MM.1S (cell line): ENCODE measurements at regions not wholly inside any gene's neighbourhood (a gene's known extent, or its start where the extent isn't known, plus 50 kb on each side); places are given as distances from the start of the nearest gene placed in this dataset.

Source experiments
- DNase-seq: peaks from one replicate; pipeline ENCODE4 v3.0.0-alpha.2; 2015
- H2AFZ ChIP-seq: fragments of 300-600 bp; sonication (generic); 2 replicates; pipeline ENCODE4 v1.6.0; 2016; ENCODE audit warnings: antibody characterized with exemption, low read length
- H3F3A ChIP-seq: fragments of 300-600 bp; sonication (generic); 2 replicates; pipeline ENCODE4 v1.6.1; 2016; ENCODE audit warnings: mild to moderate bottlenecking, antibody characterized with exemption, low read length, moderate library complexity, mixed read lengths; ENCODE audit not compliant: insufficient read depth
- H3K27ac ChIP-seq: fragments of 300-600 bp; sonication (generic); 2 replicates; pipeline ENCODE4 v1.5.1; 2016; ENCODE audit warnings: mild to moderate bottlenecking, low read length
- H3K27me3 ChIP-seq: fragments of 300-600 bp; sonication (generic); replicated peaks from 2 replicates; pipeline ENCODE4 v1.6.0; 2016; ENCODE audit warnings: low read length; ENCODE audit not compliant: insufficient read depth
- H3K36me3 ChIP-seq: fragments of 300-600 bp; sonication (generic); replicated peaks from 2 replicates; pipeline ENCODE4 v1.6.1; 2016; ENCODE audit warnings: mild to moderate bottlenecking, low read length, mixed read lengths; ENCODE audit not compliant: insufficient read depth
- H3K4me1 ChIP-seq: fragments of 300-600 bp; sonication (generic); 2 replicates; pipeline ENCODE4 v1.6.1; 2016; ENCODE audit warnings: low read length, mixed read lengths
- H3K4me2 ChIP-seq: fragments of 300-600 bp; sonication (generic); 2 replicates; pipeline ENCODE4 v1.6.0; 2016; ENCODE audit warnings: low read depth, low read length
- H3K4me3 ChIP-seq: fragments of 300-600 bp; sonication (generic); 2 replicates; pipeline ENCODE4 v1.5.1; 2016; ENCODE audit warnings: low read length, mixed read lengths
- H3K79me2 ChIP-seq: fragments of 300-600 bp; sonication (generic); 2 replicates; pipeline ENCODE4 v1.6.1; 2016; ENCODE audit warnings: mixed run types, low read length, mixed read lengths
- H3K9ac ChIP-seq: fragments of 300-600 bp; sonication (generic); 2 replicates; pipeline ENCODE4 v1.6.1; 2016; ENCODE audit warnings: low read length, mixed read lengths
- H3K9me2 ChIP-seq: fragments of 300-600 bp; sonication (generic); replicated peaks from 2 replicates; pipeline ENCODE4 v1.6.1; 2016; ENCODE audit warnings: mild to moderate bottlenecking, low read length, mixed read lengths; ENCODE audit not compliant: insufficient read depth
- H3K9me3 ChIP-seq: fragments of 300-600 bp; sonication (generic); replicated peaks from 2 replicates; pipeline ENCODE4 v1.6.1; 2016; ENCODE audit warnings: mild to moderate bottlenecking, low read length, mixed read lengths; ENCODE audit not compliant: insufficient read depth
- H4K20me1 ChIP-seq: fragments of 300-600 bp; sonication (generic); 2 replicates; pipeline ENCODE4 v1.6.1; 2016; ENCODE audit warnings: mild to moderate bottlenecking, low read length, moderate library complexity, mixed read lengths; ENCODE audit not compliant: insufficient read depth
- EZH2 ChIP-seq: fragments of 300-600 bp; sonication (generic); optimal IDR thresholded peaks from 2 replicates; pipeline ENCODE3; 2017; ENCODE audit warnings: low read depth, mild to moderate bottlenecking, antibody characterized with exemption, low read length, mixed read lengths
- EZH2phosphoT487 ChIP-seq: fragments of 300-600 bp; sonication (generic); IDR thresholded peaks from 2 replicates; pipeline ENCODE4 v1.6.1; 2018; ENCODE audit warnings: antibody characterized with exemption, low read length
- TF ChIP-seq, protein P1 (sequence below): fragments of 300-600 bp; sonication (generic); IDR thresholded peaks from 2 replicates; pipeline ENCODE4 v1.5.1; 2016; ENCODE audit warnings: antibody characterized with exemption, low read length, mixed read lengths

DNA sequence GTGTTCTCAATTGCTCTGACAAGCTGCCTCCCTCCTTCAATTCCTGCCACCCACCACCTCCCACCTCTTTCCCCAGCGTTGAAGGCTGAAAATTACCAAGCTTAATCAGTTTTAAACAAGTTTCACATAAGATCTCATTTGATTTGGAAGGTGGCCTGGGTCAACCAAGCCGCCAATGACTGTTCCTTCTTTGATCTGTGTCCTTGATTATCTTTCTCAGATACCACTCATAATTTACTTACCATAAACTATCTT lies 211.4 kb downstream of the SLIT2 start:
- no peaks in the 10 kb centered on the region for H3K79me2 ChIP-seq
- H2AFZ ChIP-seq: no peak overlapping the region
- no peaks in the 10 kb centered on the region for H3K27me3 ChIP-seq
- H3K4me1 ChIP-seq: no peaks in the 10 kb centered on the region
- H4K20me1 ChIP-seq: no peaks in the 10 kb centered on the region
- no peak overlapping the region for H3K4me3 ChIP-seq
- H3K9ac ChIP-seq: no peak overlapping the region
- no peak overlapping the region for H3K4me2 ChIP-seq
- H3F3A ChIP-seq: no peaks in the 10 kb centered on the region
- H3K9me2 ChIP-seq: no peaks in the 10 kb centered on the region
- TF ChIP-seq, protein P1, sequence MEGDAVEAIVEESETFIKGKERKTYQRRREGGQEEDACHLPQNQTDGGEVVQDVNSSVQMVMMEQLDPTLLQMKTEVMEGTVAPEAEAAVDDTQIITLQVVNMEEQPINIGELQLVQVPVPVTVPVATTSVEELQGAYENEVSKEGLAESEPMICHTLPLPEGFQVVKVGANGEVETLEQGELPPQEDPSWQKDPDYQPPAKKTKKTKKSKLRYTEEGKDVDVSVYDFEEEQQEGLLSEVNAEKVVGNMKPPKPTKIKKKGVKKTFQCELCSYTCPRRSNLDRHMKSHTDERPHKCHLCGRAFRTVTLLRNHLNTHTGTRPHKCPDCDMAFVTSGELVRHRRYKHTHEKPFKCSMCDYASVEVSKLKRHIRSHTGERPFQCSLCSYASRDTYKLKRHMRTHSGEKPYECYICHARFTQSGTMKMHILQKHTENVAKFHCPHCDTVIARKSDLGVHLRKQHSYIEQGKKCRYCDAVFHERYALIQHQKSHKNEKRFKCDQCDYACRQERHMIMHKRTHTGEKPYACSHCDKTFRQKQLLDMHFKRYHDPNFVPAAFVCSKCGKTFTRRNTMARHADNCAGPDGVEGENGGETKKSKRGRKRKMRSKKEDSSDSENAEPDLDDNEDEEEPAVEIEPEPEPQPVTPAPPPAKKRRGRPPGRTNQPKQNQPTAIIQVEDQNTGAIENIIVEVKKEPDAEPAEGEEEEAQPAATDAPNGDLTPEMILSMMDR: no peak
- no peak for TF ChIP-seq EZH2
- no peak for TF ChIP-seq EZH2phosphoT487
- DNase-seq: no peak
- H3K9me3 ChIP-seq: no peaks in the 10 kb centered on the region
- no peaks in the 10 kb centered on the region for H3K36me3 ChIP-seq
- H3K27ac ChIP-seq: no peak overlapping the region

DNA sequence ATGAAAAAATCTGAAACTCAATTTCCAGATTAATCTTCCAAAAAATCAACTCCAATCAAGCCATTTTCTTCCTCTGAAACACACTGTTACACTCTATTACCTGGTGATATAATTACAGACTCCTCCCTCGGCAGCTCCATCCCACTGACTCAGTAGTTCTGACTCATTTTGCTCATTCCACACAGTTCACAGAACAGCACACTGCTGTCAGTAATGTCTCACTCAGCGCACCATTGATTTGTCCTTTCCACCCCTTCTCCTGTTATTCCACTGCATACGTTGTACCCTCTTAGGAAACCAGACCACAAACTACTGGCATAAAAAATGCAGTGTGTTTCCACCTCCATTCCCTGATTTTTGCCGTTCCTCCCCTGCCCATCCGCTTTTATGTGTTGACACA lies 212.7 kb downstream of the SLIT2 start:
- DNase-seq: no peak

DNA sequence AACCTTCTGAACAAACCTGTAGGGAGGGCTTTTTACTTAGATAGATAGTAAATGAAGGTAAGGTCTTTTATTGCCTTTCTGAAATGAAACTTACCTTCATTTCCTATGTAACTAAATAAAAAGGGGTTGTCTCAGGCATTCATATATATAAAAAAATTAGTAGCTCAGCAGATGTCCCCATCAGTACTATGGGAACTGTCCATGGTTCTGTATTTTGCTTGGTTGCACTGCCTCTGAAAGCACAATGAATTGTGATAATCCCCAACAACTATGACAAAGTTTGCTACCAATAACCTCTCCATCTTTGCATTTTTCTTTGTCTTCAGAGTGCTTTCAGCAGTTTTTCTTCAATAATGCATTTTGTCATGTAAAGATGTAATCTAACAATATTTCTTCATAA lies 222.4 kb downstream of the SLIT2 start:
- peak; percentile 31 for DNase-seq
- H4K20me1 ChIP-seq: no peaks in the 10 kb centered on the region
- H2AFZ ChIP-seq: no peak overlapping the region
- no peaks in the 10 kb centered on the region for H3K4me1 ChIP-seq
- H3K9me3 ChIP-seq: no peaks in the 10 kb centered on the region
- H3K36me3 ChIP-seq: no peaks in the 10 kb centered on the region
- no peaks in the 10 kb centered on the region for H3F3A ChIP-seq
- no peak overlapping the region for H3K4me2 ChIP-seq
- H3K27ac ChIP-seq: no peak overlapping the region
- H3K4me3 ChIP-seq: no peak overlapping the region
- no peaks in the 10 kb centered on the region for H3K9me2 ChIP-seq
- no peaks in the 10 kb centered on the region for H3K79me2 ChIP-seq
- no peaks in the 10 kb centered on the region for H3K27me3 ChIP-seq
- H3K9ac ChIP-seq: no peak overlapping the region
- no peak for TF ChIP-seq EZH2phosphoT487
- no peak for TF ChIP-seq EZH2
- TF ChIP-seq, protein P1: no peak

More for the DNA sequence above, 212.7 kb downstream of the SLIT2 start:
- H3K36me3 ChIP-seq: no peaks in the 10 kb centered on the region
- H3K4me2 ChIP-seq: no peak overlapping the region
- no peaks in the 10 kb centered on the region for H3K9me3 ChIP-seq
- H3K27me3 ChIP-seq: no peaks in the 10 kb centered on the region
- H3K9ac ChIP-seq: no peak overlapping the region
- no peaks in the 10 kb centered on the region for H3K79me2 ChIP-seq
- H3K27ac ChIP-seq: no peak overlapping the region
- no peaks in the 10 kb centered on the region for H3K9me2 ChIP-seq
- H3F3A ChIP-seq: no peaks in the 10 kb centered on the region
- no peak overlapping the region for H2AFZ ChIP-seq
- no peaks in the 10 kb centered on the region for H4K20me1 ChIP-seq
- H3K4me3 ChIP-seq: no peak overlapping the region
- no peaks in the 10 kb centered on the region for H3K4me1 ChIP-seq
- TF ChIP-seq EZH2 (no peak), EZH2phosphoT487 (no peak)
- TF ChIP-seq, protein P1: no peak
